ENCODE measurements at regions not wholly inside any gene's neighbourhood (a gene's known extent, or its start where the extent isn't known, plus 50 kb on each side); places are given as distances from the start of the nearest gene placed in this dataset.

DNA sequence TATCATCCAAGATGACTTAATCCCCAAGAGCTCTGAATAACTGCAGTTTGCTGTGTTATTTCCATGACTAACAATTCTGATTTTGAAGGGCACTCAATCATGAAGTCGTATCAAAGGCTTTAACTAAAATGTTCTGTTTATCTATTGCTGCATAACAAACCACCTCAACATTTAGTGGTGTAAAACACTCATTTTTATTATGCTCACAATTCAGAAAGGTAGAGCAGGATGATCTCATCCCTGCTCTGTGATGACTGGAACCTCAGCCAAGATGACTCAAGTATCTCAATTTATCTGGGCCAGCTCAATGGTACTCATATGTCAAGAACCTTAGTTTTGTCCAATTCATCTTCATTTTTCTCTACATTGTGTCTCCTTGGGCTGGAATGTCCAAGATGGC lies 451.1 kb downstream of the PPARGC1A start:
- H3K27me3 ChIP-seq (ENCODE audit: insufficient read depth, low read depth, low read length) = no peaks in the 10 kb centered on the region
- no peaks in the 10 kb centered on the region for H3K36me3 ChIP-seq (ENCODE audit: insufficient read depth, low read length)
- TF ChIP-seq TAF1 (IDR thresholded peaks at IDR 0.05; ENCODE audit: low read depth) (no peak), RAD21 (conservative IDR thresholded peaks at IDR 0.05) (no peak), POLR2AphosphoS5 (IDR thresholded peaks at IDR 0.05) (no peak), EP300 (conservative IDR thresholded peaks at IDR 0.05; ENCODE audit: poor library complexity, severe bottlenecking) (no peak), EZH2 (IDR thresholded peaks at IDR 0.05; ENCODE audit: borderline replicate concordance, insufficient read depth, low read length, poor library complexity, severe bottlenecking) (no peak), MXI1 (conservative IDR thresholded peaks at IDR 0.05; ENCODE audit: poor library complexity, severe bottlenecking) (no peak), SMC3 (conservative IDR thresholded peaks at IDR 0.05; ENCODE audit: poor library complexity) (no peak)
- TF ChIP-seq, protein P1, sequence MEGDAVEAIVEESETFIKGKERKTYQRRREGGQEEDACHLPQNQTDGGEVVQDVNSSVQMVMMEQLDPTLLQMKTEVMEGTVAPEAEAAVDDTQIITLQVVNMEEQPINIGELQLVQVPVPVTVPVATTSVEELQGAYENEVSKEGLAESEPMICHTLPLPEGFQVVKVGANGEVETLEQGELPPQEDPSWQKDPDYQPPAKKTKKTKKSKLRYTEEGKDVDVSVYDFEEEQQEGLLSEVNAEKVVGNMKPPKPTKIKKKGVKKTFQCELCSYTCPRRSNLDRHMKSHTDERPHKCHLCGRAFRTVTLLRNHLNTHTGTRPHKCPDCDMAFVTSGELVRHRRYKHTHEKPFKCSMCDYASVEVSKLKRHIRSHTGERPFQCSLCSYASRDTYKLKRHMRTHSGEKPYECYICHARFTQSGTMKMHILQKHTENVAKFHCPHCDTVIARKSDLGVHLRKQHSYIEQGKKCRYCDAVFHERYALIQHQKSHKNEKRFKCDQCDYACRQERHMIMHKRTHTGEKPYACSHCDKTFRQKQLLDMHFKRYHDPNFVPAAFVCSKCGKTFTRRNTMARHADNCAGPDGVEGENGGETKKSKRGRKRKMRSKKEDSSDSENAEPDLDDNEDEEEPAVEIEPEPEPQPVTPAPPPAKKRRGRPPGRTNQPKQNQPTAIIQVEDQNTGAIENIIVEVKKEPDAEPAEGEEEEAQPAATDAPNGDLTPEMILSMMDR (IDR thresholded peaks at IDR 0.05; ENCODE audit: poor library complexity, severe bottlenecking) = no peak
- TF ChIP-seq, protein P2, sequence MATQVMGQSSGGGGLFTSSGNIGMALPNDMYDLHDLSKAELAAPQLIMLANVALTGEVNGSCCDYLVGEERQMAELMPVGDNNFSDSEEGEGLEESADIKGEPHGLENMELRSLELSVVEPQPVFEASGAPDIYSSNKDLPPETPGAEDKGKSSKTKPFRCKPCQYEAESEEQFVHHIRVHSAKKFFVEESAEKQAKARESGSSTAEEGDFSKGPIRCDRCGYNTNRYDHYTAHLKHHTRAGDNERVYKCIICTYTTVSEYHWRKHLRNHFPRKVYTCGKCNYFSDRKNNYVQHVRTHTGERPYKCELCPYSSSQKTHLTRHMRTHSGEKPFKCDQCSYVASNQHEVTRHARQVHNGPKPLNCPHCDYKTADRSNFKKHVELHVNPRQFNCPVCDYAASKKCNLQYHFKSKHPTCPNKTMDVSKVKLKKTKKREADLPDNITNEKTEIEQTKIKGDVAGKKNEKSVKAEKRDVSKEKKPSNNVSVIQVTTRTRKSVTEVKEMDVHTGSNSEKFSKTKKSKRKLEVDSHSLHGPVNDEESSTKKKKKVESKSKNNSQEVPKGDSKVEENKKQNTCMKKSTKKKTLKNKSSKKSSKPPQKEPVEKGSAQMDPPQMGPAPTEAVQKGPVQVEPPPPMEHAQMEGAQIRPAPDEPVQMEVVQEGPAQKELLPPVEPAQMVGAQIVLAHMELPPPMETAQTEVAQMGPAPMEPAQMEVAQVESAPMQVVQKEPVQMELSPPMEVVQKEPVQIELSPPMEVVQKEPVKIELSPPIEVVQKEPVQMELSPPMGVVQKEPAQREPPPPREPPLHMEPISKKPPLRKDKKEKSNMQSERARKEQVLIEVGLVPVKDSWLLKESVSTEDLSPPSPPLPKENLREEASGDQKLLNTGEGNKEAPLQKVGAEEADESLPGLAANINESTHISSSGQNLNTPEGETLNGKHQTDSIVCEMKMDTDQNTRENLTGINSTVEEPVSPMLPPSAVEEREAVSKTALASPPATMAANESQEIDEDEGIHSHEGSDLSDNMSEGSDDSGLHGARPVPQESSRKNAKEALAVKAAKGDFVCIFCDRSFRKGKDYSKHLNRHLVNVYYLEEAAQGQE (IDR thresholded peaks at IDR 0.05; ENCODE audit: borderline replicate concordance) = no peak
- H3K27ac ChIP-seq (ENCODE audit: low read length) = no peak overlapping the region
- no peak overlapping the region for H3K4me3 ChIP-seq (ENCODE audit: low read length)
- H3K79me2 ChIP-seq (replicated peaks; ENCODE audit: insufficient read depth, low read length) = no peaks in the 10 kb centered on the region
- H3F3A ChIP-seq (ENCODE audit: insufficient read depth, low read length, poor library complexity, severe bottlenecking) = no peaks in the 10 kb centered on the region
- no peaks in the 10 kb centered on the region for H3K9me3 ChIP-seq (ENCODE audit: low read length)
- H2AFZ ChIP-seq (ENCODE audit: low read depth, low read length) = no peak overlapping the region
- H3K9me2 ChIP-seq (ENCODE audit: insufficient read depth, low read length) = no peaks in the 10 kb centered on the region
- H3K4me2 ChIP-seq (ENCODE audit: low read length) = no peak overlapping the region
- H3K9ac ChIP-seq (ENCODE audit: low read length) = no peak overlapping the region
- no peaks in the 10 kb centered on the region for H4K20me1 ChIP-seq (ENCODE audit: insufficient read depth)

DNA sequence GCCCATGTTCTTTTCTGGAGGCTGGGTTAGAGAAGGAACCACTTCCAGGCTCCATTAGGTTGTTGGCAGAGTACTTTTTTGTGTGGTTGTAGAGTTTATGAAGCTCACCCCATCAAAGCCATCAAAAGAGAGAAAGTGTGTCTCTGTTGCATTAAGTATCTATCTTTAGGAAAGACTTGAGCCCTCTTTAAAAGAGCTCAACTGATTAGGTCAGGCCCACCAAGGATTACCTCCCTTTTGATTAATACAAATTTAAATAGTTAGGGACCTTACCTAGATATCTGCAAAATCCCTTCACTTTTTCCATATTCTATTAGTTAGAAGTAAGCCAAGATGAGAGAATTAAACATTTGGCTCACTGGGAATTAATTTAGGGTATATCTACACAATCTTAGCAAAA lies 460.4 kb downstream of the PPARGC1A start:
- Histone ChIP-seq H4K20me1 (ENCODE audit: insufficient read depth) (no peaks in the 10 kb centered on the region), H3K4me3 (ENCODE audit: low read length) (no peak overlapping the region), H3K9me3 (ENCODE audit: low read length) (no peaks in the 10 kb centered on the region), H3K9ac (ENCODE audit: low read length) (no peak overlapping the region), H3K27me3 (ENCODE audit: insufficient read depth, low read depth, low read length) (no peaks in the 10 kb centered on the region), H3K27ac (ENCODE audit: low read length) (no peak overlapping the region), H3K9me2 (ENCODE audit: insufficient read depth, low read length) (no peaks in the 10 kb centered on the region), H3K4me2 (ENCODE audit: low read length) (no peak overlapping the region), H2AFZ (ENCODE audit: low read depth, low read length) (no peak overlapping the region), H3K36me3 (ENCODE audit: insufficient read depth, low read length) (no peaks in the 10 kb centered on the region), H3F3A (ENCODE audit: insufficient read depth, low read length, poor library complexity, severe bottlenecking) (no peaks in the 10 kb centered on the region), H3K79me2 (replicated peaks; ENCODE audit: insufficient read depth, low read length) (no peaks in the 10 kb centered on the region)
- TF ChIP-seq TAF1 (IDR thresholded peaks at IDR 0.05; ENCODE audit: low read depth) (no peak), EZH2 (IDR thresholded peaks at IDR 0.05; ENCODE audit: borderline replicate concordance, insufficient read depth, low read length, poor library complexity, severe bottlenecking) (no peak), POLR2AphosphoS5 (IDR thresholded peaks at IDR 0.05) (no peak), SMC3 (conservative IDR thresholded peaks at IDR 0.05; ENCODE audit: poor library complexity) (no peak)

DNA sequence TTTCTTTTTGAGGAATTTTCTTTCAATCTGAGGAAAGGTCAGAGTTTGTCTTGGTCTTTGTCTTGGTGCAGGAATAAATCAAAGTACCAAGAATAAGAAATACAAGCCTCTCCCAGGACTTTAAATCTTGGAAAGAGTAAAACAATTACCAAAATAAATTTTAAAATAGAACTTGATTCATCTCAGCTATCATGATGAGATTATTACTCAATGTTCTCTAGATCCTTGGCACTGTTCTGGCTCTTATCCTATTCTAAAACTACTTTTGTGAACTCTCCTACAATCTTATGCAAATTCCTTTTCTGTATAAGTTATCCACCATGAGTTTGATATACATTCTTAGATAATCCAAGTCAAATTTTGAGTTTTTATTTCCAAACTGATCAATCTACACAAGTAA lies 464.3 kb downstream of the PPARGC1A start:
- Histone ChIP-seq H3K9ac (ENCODE audit: low read length) (no peak overlapping the region), H3K4me3 (ENCODE audit: low read length) (no peak overlapping the region), H3K36me3 (ENCODE audit: insufficient read depth, low read length) (no peaks in the 10 kb centered on the region), H3K4me2 (ENCODE audit: low read length) (no peak overlapping the region), H3K27me3 (ENCODE audit: insufficient read depth, low read depth, low read length) (no peaks in the 10 kb centered on the region), H3F3A (ENCODE audit: insufficient read depth, low read length, poor library complexity, severe bottlenecking) (no peaks in the 10 kb centered on the region), H4K20me1 (ENCODE audit: insufficient read depth) (no peaks in the 10 kb centered on the region), H3K9me3 (ENCODE audit: low read length) (no peaks in the 10 kb centered on the region), H2AFZ (ENCODE audit: low read depth, low read length) (no peak overlapping the region), H3K79me2 (replicated peaks; ENCODE audit: insufficient read depth, low read length) (no peaks in the 10 kb centered on the region), H3K27ac (ENCODE audit: low read length) (no peak overlapping the region), H3K9me2 (ENCODE audit: insufficient read depth, low read length) (no peaks in the 10 kb centered on the region)
- TF ChIP-seq, protein P2 (IDR thresholded peaks at IDR 0.05; ENCODE audit: borderline replicate concordance) = no peak
- no peak for TF ChIP-seq SMC3 (conservative IDR thresholded peaks at IDR 0.05; ENCODE audit: poor library complexity)
- TF ChIP-seq EZH2 (IDR thresholded peaks at IDR 0.05; ENCODE audit: borderline replicate concordance, insufficient read depth, low read length, poor library complexity, severe bottlenecking) = no peak
- TF ChIP-seq TAF1 (IDR thresholded peaks at IDR 0.05; ENCODE audit: low read depth) = no peak
- TF ChIP-seq, protein P1 (IDR thresholded peaks at IDR 0.05; ENCODE audit: poor library complexity, severe bottlenecking) = no peak
- TF ChIP-seq EP300 (conservative IDR thresholded peaks at IDR 0.05; ENCODE audit: poor library complexity, severe bottlenecking) = no peak
- TF ChIP-seq RAD21 (conservative IDR thresholded peaks at IDR 0.05) = no peak
- TF ChIP-seq POLR2AphosphoS5 (IDR thresholded peaks at IDR 0.05) = no peak

Measured in neural cell (in vitro differentiated cells).